HL-60 (cell line): ENCODE measurements at regions not wholly inside any gene's neighbourhood (a gene's known extent, or its start where the extent isn't known, plus 50 kb on each side); places are given as distances from the start of the nearest gene placed in this dataset.

Experiments
- GABPA ChIP-seq: IDR thresholded peaks from 2 replicates; pipeline ENCODE4 v1.6.1; 2012; ENCODE audit warnings: low read depth
- POLR2AphosphoS5 ChIP-seq: IDR thresholded peaks from 2 replicates; pipeline ENCODE4 v1.6.1; 2012; ENCODE audit warnings: low read depth
- TF ChIP-seq, protein P1 (sequence below): IDR thresholded peaks from one replicate; pipeline ENCODE4 v1.5.1; 2011; ENCODE audit warnings: low read length, control low read depth, inconsistent platforms; ENCODE audit not compliant: insufficient read depth

DNA sequence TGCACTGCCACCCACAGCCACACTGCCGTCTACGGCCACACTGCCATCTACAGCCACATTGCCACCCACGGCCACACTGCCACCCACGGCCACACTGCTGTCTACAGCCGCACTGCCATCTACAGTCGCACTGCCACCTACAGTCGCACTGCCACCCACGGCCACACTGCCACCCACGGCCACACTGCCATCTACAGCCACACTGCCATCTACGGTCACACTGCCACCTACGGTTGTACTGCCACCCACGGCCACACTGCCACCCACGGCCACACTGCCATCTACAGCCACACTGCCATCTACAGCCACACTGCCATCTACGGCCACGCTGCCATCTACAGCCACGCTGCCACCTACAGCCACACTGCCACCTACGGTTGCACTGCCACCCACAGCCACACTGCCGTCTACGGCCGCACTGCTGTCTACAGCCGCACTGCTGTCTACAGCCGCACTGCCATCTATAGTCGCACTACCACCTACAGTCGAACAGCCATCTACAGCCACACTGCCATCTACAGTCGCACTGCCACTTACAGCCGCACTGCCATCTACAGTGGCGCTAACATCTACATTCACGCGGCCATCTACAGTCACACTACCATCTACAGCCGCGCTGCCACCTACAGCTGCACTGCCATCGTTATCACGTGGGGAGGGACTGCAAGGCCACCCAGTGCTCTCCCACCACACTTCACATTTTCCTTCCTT, 154.6 kb upstream of the AFDN start:
- TF ChIP-seq POLR2AphosphoS5 (no peak), GABPA (no peak)
- TF ChIP-seq, protein P1, sequence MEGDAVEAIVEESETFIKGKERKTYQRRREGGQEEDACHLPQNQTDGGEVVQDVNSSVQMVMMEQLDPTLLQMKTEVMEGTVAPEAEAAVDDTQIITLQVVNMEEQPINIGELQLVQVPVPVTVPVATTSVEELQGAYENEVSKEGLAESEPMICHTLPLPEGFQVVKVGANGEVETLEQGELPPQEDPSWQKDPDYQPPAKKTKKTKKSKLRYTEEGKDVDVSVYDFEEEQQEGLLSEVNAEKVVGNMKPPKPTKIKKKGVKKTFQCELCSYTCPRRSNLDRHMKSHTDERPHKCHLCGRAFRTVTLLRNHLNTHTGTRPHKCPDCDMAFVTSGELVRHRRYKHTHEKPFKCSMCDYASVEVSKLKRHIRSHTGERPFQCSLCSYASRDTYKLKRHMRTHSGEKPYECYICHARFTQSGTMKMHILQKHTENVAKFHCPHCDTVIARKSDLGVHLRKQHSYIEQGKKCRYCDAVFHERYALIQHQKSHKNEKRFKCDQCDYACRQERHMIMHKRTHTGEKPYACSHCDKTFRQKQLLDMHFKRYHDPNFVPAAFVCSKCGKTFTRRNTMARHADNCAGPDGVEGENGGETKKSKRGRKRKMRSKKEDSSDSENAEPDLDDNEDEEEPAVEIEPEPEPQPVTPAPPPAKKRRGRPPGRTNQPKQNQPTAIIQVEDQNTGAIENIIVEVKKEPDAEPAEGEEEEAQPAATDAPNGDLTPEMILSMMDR, result no peak
